B cell (primary cell): ENCODE measurements at regions not wholly inside any gene's neighbourhood (a gene's known extent, or its start where the extent isn't known, plus 50 kb on each side); places are given as distances from the start of the nearest gene placed in this dataset.

Experiments used
- ATAC-seq: fragments of 200-7000 bp; cut with Tn5 transposase; one replicate; pipeline ENCODE4 v1.10.0; 2021; ENCODE audit warnings: low read depth, mild to moderate bottlenecking, moderate number of reproducible peaks, moderate library complexity
- CTCF ChIA-PET: fragments of 350-600 bp; sonication (Branson Sonifier 250); formaldehyde crosslinking; loops from one replicate; lab custom pipeline; 2021; ENCODE audit warnings: antibody characterized with exemption, inconsistent platforms; lab: Charles Lee
- POLR2A ChIA-PET: fragments of 350-600 bp; sonication (Branson Sonifier 250); formaldehyde crosslinking; loops from one replicate; lab custom pipeline; 2021; ENCODE audit warnings: antibody characterized with exemption; lab: Charles Lee
- DNase-seq: peaks from one replicate; pipeline ENCODE4 v3.0.0; 2013
- H2AFZ ChIP-seq: 2 replicates; pipeline ENCODE4 v1.6.1; 2012; ENCODE audit warnings: mild to moderate bottlenecking, low read depth, low read length; ENCODE audit not compliant: insufficient read depth, poor library complexity, severe bottlenecking
- H3K27ac ChIP-seq, 2 donors: 1 replicate in 1 of 2; 2 replicates in 1 of 2; pipeline ENCODE4 v1.5.1; 2012 to 2013; ENCODE audit warnings: low read length in 2 of 2, mild to moderate bottlenecking in 2 of 2, moderate library complexity in 1 of 2
- H3K27me3 ChIP-seq, 4 experiments: fragments of 200-600 bp in 1 of 4; sonication (generic) in 1 of 4; replicated peaks in 1 of 4; 1 replicate in 2 of 4; 2 replicates in 2 of 4; pipeline versions ENCODE4 v1.6.1 to v1.7.0; 2013 to 2016; ENCODE audit warnings: low read length in 3 of 4, mild to moderate bottlenecking in 2 of 4, mixed read lengths in 1 of 4, moderate library complexity in 1 of 4; ENCODE audit not compliant: insufficient read depth in 4 of 4, control insufficient read depth in 3 of 4; ENCODE audit errors: control extremely low read depth in 1 of 4
- H3K36me3 ChIP-seq, 2 experiments: replicated peaks in 1 of 2; 1 replicate in 1 of 2; 2 replicates in 1 of 2; pipeline versions ENCODE4 v1.6.1 to v1.7.1; 2013; ENCODE audit warnings: low read length in 1 of 2; ENCODE audit not compliant: insufficient read depth in 2 of 2, control insufficient read depth in 1 of 2; ENCODE audit errors: control extremely low read depth in 1 of 2, extremely low read depth in 1 of 2
- H3K4me1 ChIP-seq, 2 donors: fragments of 200-600 bp in 1 of 2; sonication (generic) in 1 of 2; 1 replicate in 1 of 2; 2 replicates in 1 of 2; pipeline versions ENCODE4 v1.5.1 to v1.6.1; 2013 to 2017; ENCODE audit warnings: low read length in 2 of 2; ENCODE audit not compliant: control insufficient read depth in 2 of 2, insufficient read depth in 2 of 2
- H3K4me2 ChIP-seq: replicated peaks from 2 replicates; pipeline ENCODE3; 2012; ENCODE audit warnings: mild to moderate bottlenecking, low read depth, low read length; ENCODE audit not compliant: poor library complexity, severe bottlenecking
- H3K4me3 ChIP-seq, 5 experiments: fragments of 200-600 bp in 1 of 5; sonication (generic) in 1 of 5; 1 replicate in 3 of 5; 2 replicates in 2 of 5; pipeline versions ENCODE4 v1.5.1 to v1.7.0; 2011 to 2016; ENCODE audit warnings: low read length in 4 of 5, mild to moderate bottlenecking in 4 of 5, low read depth in 2 of 5, control low read depth in 1 of 5, moderate library complexity in 1 of 5; ENCODE audit not compliant: insufficient read depth in 1 of 5; ENCODE audit errors: control extremely low read depth in 1 of 5, extremely low read depth in 1 of 5
- H3K79me2 ChIP-seq: fragments of 200-600 bp; sonication (generic); one replicate; pipeline ENCODE4 v1.6.0; 2016; ENCODE audit warnings: low read length; ENCODE audit not compliant: control insufficient read depth, insufficient read depth
- H3K9ac ChIP-seq: fragments of 200-600 bp; sonication (generic); 2 replicates; pipeline ENCODE4 v1.6.1; 2017; ENCODE audit warnings: mild to moderate bottlenecking, low read length, moderate library complexity
- H3K9me3 ChIP-seq, 3 donors: one replicate each; pipeline versions ENCODE4 v1.6.1 to v1.7.1; 2013; ENCODE audit warnings: low read length in 2 of 3; ENCODE audit not compliant: control insufficient read depth in 2 of 3, insufficient read depth in 1 of 3; ENCODE audit errors: control extremely low read depth in 1 of 3
- H4K20me1 ChIP-seq: 2 replicates; pipeline ENCODE4 v1.6.0; 2012; ENCODE audit warnings: mild to moderate bottlenecking, low read length; ENCODE audit not compliant: insufficient read depth, control insufficient read depth, poor library complexity, severe bottlenecking
- H3K27ac Mint-ChIP-seq: one replicate; pipeline ENCODE4 v1.8.0; 2021; ENCODE audit warnings: mixed read lengths
- H3K27me3 Mint-ChIP-seq: one replicate; pipeline ENCODE4 v1.8.0; 2021; ENCODE audit warnings: mixed read lengths
- H3K4me1 Mint-ChIP-seq: one replicate; pipeline ENCODE4 v1.8.0; 2021; ENCODE audit warnings: mixed read lengths
- H3K4me3 Mint-ChIP-seq: one replicate; pipeline ENCODE4 v1.8.0; 2021; ENCODE audit warnings: mixed read lengths
- H3K9me3 Mint-ChIP-seq: one replicate; pipeline ENCODE4 v1.8.0; 2022; ENCODE audit warnings: mixed read lengths; ENCODE audit not compliant: insufficient read depth
- EZH2 ChIP-seq: IDR thresholded peaks from 2 replicates; pipeline ENCODE4 v1.6.1; 2012; ENCODE audit warnings: borderline replicate concordance, low read depth, mild to moderate bottlenecking, moderate library complexity, low read length; ENCODE audit not compliant: insufficient read depth, poor library complexity, severe bottlenecking
- WGBS: methylation state at CpG from one replicate; pipeline ENCODE4 v1.1.5; 2013; ENCODE audit warnings: missing lambda C conversion rate; ENCODE audit not compliant: insufficient coverage; 5-methylcytosine and 5-hydroxymethylcytosine counted together
- intact Hi-C: fragments of 100-400 bp; cut with micrococcal nuclease; formaldehyde crosslinking; loops from one replicate; pipeline ENCODE4 v1.10.0; 2022
- TF ChIP-seq, protein P1 (sequence below): fragments of 200-600 bp; IDR thresholded peaks from one replicate; pipeline ENCODE4 v1.8.0; 2022; ENCODE audit warnings: antibody characterized with exemption, mild to moderate bottlenecking

DNA sequence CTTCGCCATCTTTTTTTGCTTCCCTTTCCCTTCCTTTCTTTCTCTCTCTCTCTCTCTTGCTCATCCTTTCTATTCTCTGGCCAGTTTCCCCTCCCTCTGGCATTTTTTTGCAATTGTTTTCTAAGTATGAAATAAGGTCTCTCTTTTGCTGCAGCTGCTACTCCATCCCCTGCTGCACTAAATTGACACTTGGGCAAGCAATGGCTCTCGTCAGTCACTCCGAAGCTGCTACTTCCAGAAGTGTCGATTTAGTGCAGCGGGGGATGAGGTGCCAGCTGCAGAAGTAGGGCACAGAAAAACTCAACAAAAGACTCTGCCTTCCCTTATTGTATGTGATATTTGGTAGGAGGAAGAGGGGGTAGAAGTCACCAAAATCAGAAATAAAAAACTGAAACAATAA lies 642.3 kb downstream of the RWDD3 start:
- no peak for TF ChIP-seq EZH2
- TF ChIP-seq, protein P1, sequence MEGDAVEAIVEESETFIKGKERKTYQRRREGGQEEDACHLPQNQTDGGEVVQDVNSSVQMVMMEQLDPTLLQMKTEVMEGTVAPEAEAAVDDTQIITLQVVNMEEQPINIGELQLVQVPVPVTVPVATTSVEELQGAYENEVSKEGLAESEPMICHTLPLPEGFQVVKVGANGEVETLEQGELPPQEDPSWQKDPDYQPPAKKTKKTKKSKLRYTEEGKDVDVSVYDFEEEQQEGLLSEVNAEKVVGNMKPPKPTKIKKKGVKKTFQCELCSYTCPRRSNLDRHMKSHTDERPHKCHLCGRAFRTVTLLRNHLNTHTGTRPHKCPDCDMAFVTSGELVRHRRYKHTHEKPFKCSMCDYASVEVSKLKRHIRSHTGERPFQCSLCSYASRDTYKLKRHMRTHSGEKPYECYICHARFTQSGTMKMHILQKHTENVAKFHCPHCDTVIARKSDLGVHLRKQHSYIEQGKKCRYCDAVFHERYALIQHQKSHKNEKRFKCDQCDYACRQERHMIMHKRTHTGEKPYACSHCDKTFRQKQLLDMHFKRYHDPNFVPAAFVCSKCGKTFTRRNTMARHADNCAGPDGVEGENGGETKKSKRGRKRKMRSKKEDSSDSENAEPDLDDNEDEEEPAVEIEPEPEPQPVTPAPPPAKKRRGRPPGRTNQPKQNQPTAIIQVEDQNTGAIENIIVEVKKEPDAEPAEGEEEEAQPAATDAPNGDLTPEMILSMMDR, result no peak
- H3K4me1 ChIP-seq, result no peaks in the 10 kb centered on the region
- no peak overlapping the region for H3K4me3 ChIP-seq
- intact Hi-C loops, result no loop called here
- no peak overlapping the region for H3K27ac ChIP-seq
- H3K79me2 ChIP-seq, result no peaks in the 10 kb centered on the region
- H3K9ac ChIP-seq, result no peak overlapping the region
- no peak overlapping the region for H3K4me2 ChIP-seq
- H4K20me1 ChIP-seq, result no peaks in the 10 kb centered on the region
- WGBS, result no CpG with 5 or more reads among the region's 5 CpGs
- H2AFZ ChIP-seq, result no peak overlapping the region
- Mint-ChIP-seq H3K9me3 (peaks cover 10% of the 10 kb centered on the region), H3K4me3 (no peak overlapping the region), H3K27ac (no peak overlapping the region), H3K27me3 (no peaks in the 10 kb centered on the region), H3K4me1 (no peaks in the 10 kb centered on the region)
- no peaks in the 10 kb centered on the region for H3K36me3 ChIP-seq
- CTCF ChIA-PET, result no interaction called here
- DNase-seq, result no peak
- H3K9me3 ChIP-seq, result peaks cover 0 to 7% (median 0%) of the 10 kb centered on the region in 3 donors
- no peaks in the 10 kb centered on the region for H3K27me3 ChIP-seq
- POLR2A ChIA-PET, result no interaction called here
- ATAC-seq, result no peak

DNA sequence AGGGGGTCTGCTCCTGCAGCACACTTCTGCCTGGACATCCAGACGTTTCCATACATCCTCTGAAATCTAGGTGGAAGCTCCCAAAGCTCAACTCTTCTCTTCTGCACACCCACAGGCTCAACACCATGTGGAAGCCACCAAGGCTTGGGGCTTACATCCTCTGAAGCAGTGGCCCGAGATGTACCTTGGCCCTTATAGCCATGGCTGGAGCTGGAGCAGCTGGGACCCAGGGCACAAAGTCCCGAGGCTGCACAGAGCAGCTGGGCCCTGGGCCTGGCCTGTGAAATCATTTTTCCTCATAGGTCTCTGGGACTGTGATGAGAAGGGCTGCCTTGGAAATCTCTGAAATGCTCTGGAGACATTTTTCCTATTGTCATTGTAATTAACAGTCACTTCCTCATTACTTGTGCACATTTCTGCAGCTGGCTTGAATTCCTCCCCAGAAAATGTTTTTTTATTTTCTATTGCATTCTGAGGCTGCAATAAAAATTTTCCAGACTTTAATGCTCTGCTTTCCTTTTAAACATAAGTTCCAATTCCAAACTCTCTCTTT lies 645.6 kb downstream of the RWDD3 start:
- peaks cover 0 to 7% (median 0%) of the 10 kb centered on the region in 3 donors for H3K9me3 ChIP-seq
- CTCF ChIA-PET, result no interaction called here
- TF ChIP-seq EZH2, result no peak
- TF ChIP-seq, protein P1, result no peak
- DNase-seq, result no peak
- no peak overlapping the region for H3K4me2 ChIP-seq
- 70% methylated on average over 3 of the region's 3 CpGs for WGBS
- H3K79me2 ChIP-seq, result no peaks in the 10 kb centered on the region
- H4K20me1 ChIP-seq, result no peaks in the 10 kb centered on the region
- H3K9ac ChIP-seq, result no peak overlapping the region
- H3K4me1 ChIP-seq, result no peaks in the 10 kb centered on the region
- intact Hi-C loops, result no loop called here
- H2AFZ ChIP-seq, result no peak overlapping the region
- Mint-ChIP-seq H3K4me1 (no peaks in the 10 kb centered on the region), H3K27ac (no peak overlapping the region), H3K27me3 (no peaks in the 10 kb centered on the region), H3K4me3 (no peak overlapping the region), H3K9me3 (peaks cover 15% of the 10 kb centered on the region)
- H3K27ac ChIP-seq, result no peak overlapping the region
- POLR2A ChIA-PET, result no interaction called here
- H3K4me3 ChIP-seq, result no peak overlapping the region
- H3K27me3 ChIP-seq, result no peaks in the 10 kb centered on the region
- H3K36me3 ChIP-seq, result no peaks in the 10 kb centered on the region
- ATAC-seq, result no peak
